AG09319 (cell line): ENCODE measurements at regions not wholly inside any gene's neighbourhood (a gene's known extent, or its start where the extent isn't known, plus 50 kb on each side); places are given as distances from the start of the nearest gene placed in this dataset.

Experiments
- DNase-seq: peaks from one replicate; pipeline ENCODE4 v3.0.0-alpha.2; 2010; ENCODE audit warnings: low read depth; ENCODE audit errors: extremely low read depth
- TF ChIP-seq, protein P1 (sequence below): IDR thresholded peaks from 2 replicates; pipeline ENCODE4 v1.5.1; 2011; ENCODE audit warnings: low read depth, mild to moderate bottlenecking, inconsistent platforms, low read length, moderate library complexity

GRCh38 chr6:19039287-19039686 lies 652.1 kb downstream of the RNF144B start:
- TF ChIP-seq, protein P1, sequence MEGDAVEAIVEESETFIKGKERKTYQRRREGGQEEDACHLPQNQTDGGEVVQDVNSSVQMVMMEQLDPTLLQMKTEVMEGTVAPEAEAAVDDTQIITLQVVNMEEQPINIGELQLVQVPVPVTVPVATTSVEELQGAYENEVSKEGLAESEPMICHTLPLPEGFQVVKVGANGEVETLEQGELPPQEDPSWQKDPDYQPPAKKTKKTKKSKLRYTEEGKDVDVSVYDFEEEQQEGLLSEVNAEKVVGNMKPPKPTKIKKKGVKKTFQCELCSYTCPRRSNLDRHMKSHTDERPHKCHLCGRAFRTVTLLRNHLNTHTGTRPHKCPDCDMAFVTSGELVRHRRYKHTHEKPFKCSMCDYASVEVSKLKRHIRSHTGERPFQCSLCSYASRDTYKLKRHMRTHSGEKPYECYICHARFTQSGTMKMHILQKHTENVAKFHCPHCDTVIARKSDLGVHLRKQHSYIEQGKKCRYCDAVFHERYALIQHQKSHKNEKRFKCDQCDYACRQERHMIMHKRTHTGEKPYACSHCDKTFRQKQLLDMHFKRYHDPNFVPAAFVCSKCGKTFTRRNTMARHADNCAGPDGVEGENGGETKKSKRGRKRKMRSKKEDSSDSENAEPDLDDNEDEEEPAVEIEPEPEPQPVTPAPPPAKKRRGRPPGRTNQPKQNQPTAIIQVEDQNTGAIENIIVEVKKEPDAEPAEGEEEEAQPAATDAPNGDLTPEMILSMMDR: no peak
- DNase-seq: no peak

DNA sequence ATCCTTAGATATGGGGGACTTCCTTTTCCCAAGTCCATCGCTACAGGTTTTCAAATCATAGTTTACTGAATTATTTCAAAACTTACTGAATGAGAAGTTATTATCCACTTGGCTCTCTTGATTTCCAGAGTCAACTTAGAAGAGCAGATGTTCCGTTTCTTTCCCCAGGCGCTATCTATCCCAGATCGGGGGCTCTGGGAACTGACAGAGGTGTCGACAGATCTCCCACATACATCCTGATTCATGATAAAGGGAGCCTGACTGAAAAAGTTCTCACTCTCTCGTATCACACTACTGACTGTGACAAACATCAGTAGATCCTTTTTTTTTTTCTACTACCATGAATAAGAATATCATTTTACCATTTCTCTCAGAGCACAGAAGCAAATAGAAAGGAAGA lies 654.8 kb downstream of the RNF144B start:
- TF ChIP-seq, protein P1: no peak
- DNase-seq: no peak

DNA sequence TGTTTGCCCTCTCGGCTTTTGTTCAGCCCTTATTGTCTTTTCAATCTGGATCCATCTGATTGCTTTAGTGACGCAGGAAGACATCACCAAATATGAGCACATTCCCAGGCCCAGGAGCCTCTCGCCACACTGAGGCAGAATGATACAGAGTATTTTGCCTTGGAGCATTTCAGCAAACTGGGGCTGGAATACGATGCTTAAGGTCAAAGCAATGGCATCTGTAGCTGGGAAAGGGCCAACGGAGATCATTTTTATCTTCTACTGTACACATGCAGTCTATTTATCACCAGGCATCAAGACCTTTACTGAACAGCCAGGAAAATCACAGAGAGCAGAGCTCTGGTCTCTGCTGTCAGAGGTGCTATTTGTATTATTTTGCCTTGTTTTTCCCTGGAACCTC lies 655.3 kb downstream of the RNF144B start:
- TF ChIP-seq, protein P1: no peak
- DNase-seq: no peak

DNA sequence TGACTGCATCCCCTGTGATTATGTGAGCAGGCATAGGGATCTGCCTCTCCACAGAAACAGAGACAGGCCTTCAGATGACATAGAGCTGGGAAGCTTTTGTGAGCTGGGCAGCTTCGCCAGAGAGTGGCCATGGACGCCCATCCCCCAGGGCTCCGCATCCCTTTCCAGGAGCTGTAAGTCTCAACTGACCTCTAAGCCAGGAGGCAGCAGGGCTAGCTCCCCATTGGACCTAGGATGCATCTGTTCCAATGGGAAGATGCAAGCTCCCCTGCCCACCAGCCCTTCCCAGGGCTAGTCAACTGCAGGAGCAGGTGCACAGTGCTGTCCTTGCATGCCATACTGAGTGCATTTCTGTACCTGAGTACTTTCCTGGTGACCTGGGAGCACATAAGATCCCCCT lies 663.6 kb downstream of the RNF144B start:
- DNase-seq: no peak
- TF ChIP-seq, protein P1: no peak

GRCh38 chr6:19052219-19052618 lies 665.1 kb downstream of the RNF144B start:
- no peak for DNase-seq
- TF ChIP-seq, protein P1: no peak

GRCh38 chr6:19059102-19059501 lies 672.0 kb downstream of the RNF144B start:
- DNase-seq: no peak
- TF ChIP-seq, protein P1: no peak

DNA sequence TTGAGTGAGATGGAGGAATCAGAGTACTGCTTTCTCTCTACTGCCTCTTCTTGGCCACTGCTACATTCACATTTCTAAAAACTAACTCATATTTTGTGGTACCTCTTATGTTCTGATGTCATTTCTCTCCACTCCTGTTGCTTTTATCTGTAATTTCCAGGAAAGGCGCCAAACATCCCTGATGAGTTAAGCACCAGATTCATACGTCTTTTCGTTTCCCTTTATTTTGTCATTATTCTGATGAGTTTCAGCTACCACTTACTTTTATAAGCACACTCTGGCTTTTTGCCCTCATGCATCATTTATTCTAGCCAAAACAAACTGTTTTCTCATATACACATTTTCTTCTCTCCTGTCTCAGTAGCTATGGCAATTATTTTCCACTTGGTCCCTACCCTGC lies 680.0 kb downstream of the RNF144B start:
- TF ChIP-seq, protein P1: no peak
- DNase-seq: no peak
